ENCODE measurements at regions not wholly inside any gene's neighbourhood (a gene's known extent, or its start where the extent isn't known, plus 50 kb on each side); places are given as distances from the start of the nearest gene placed in this dataset.
A peak's percentile ranks its signal among the peaks of the same experiment; 100 is the strongest.

- H3K27ac ChIP-seq (ENCODE audit: insufficient read depth, low read depth, low read length): peak overlapping the region; percentile 91
- POLR2A ChIA-PET: no interaction called here
Observed at GRCh38 chr6:138555421-138555988, 56.2 kb upstream of the NHSL1 start.

More at GRCh38 chr6:138555421-138555988, 56.2 kb upstream of the NHSL1 start:
- BruUV-seq (replicated peaks): no TSS peak
- DNase-seq (ENCODE audit: low read depth, low spot score) (peak; percentile 79), FAIRE-seq (peak; percentile 88)
- dilution Hi-C loops (cut with MboI; ENCODE audit: extremely low pct_ligation_motif_present, low sequenced_read_pairs) (no loop called here), intact Hi-C loops (cut with micrococcal nuclease) (loop anchor here (1.0 kb wide), 1 partner anchor 8 kb away; no protein-coding TSS in a partner anchor)
- TF ChIP-seq FOS (IDR thresholded peaks at IDR 0.05; ENCODE audit: borderline replicate concordance, insufficient read depth, low read length) (peak; percentile 87), CTCF (IDR thresholded peaks at IDR 0.05; ENCODE audit: extremely low read depth in 1 of 2, insufficient read depth in 1 of 2, low read depth in 1 of 2, low read length in 2 of 2) (no peak), POLR2AphosphoS5 (IDR thresholded peaks at IDR 0.05; ENCODE audit: insufficient read depth, low read depth, low read length) (peak; percentile 39), JUN (IDR thresholded peaks at IDR 0.05; ENCODE audit: borderline replicate concordance, insufficient read depth, insufficient read length, low read depth) (peak; percentile 50), GATA2 (IDR thresholded peaks at IDR 0.05; ENCODE audit: insufficient read depth, insufficient read length, low read depth, low read length) (peak; percentile 97), MAX (IDR thresholded peaks at IDR 0.05; ENCODE audit: insufficient read depth, insufficient read length) (no peak), EZH2 (IDR thresholded peaks at IDR 0.05; ENCODE audit: borderline replicate concordance, low read depth, low read length, severe bottlenecking) (no peak), POLR2A (IDR thresholded peaks at IDR 0.05; ENCODE audit: low read depth, low read length) (no peak), MYC (IDR thresholded peaks at IDR 0.05; ENCODE audit: low read depth, low read length) (no peak)
- Histone ChIP-seq H3K36me3 (ENCODE audit: control insufficient read depth in 2 of 2, extremely low read depth in 1 of 2, insufficient read depth in 2 of 2, low read length in 2 of 2) (no peaks in the 10 kb centered on the region), H3K4me2 (ENCODE audit: insufficient read depth, low read length) (peak overlapping the region; percentile 51), H3K27me3 (ENCODE audit: control insufficient read depth in 2 of 2, insufficient read depth in 2 of 2, low read length in 2 of 2) (no peaks in the 10 kb centered on the region), H4K20me1 (replicated peaks; ENCODE audit: control insufficient read depth, extremely low read depth, insufficient read depth, low read length) (no peaks in the 10 kb centered on the region), H3K9me3 (replicated peaks; ENCODE audit: control insufficient read depth, insufficient read depth, low read length) (no peaks in the 10 kb centered on the region), H3K79me2 (ENCODE audit: control insufficient read depth, insufficient read depth, low read length) (peaks cover 62% of the 10 kb centered on the region), H2AFZ (ENCODE audit: low read depth, low read length) (peak overlapping the region; percentile 66), H3K9ac (replicated peaks; ENCODE audit: extremely low read depth, insufficient read depth, low read length) (peak overlapping the region; percentile 60), H3K9me1 (replicated peaks; ENCODE audit: control insufficient read depth, extremely low read depth, insufficient read depth, low read length) (no peaks in the 10 kb centered on the region), H3K4me3 (replicated peaks in 1 of 3; ENCODE audit: insufficient read depth in 1 of 3, low read depth in 1 of 3, low read length in 3 of 3) (peak overlapping the region in 1 of 3 experiments; percentile 28), H3K4me1 (ENCODE audit: control insufficient read depth, extremely low read depth, insufficient read depth, low read length) (peaks cover 28% of the 10 kb centered on the region)
- CTCF ChIA-PET: interaction anchor here (0.7 to 2.3 kb wide), 12 partner anchors 8 to 151 kb away, joined by 3 to 9 read pairs (median 4); no protein-coding TSS in a partner anchor

All from endothelial cell of umbilical vein (primary cell).